HG03135 (cell line): ENCODE measurements at regions not wholly inside any gene's neighbourhood (a gene's known extent, or its start where the extent isn't known, plus 50 kb on each side); places are given as distances from the start of the nearest gene placed in this dataset.

Experiments used
- ATAC-seq: cut with Tn5 transposase; IDR thresholded peaks from one replicate; pipeline ENCODE4 v1.9.1; 2021; ENCODE audit warnings: mild to moderate bottlenecking, moderate library complexity; ENCODE audit not compliant: unreplicated experiment

- no peak for ATAC-seq
These were observed 993.0 kb upstream of the LCORL start for GRCh38 chr4:19014594-19014993.

- no peak for ATAC-seq
These were observed 989.2 kb upstream of the LCORL start for GRCh38 chr4:19010761-19011160.

- ATAC-seq, result no peak
These were observed 988.3 kb upstream of the LCORL start for GRCh38 chr4:19009881-19010280.

GRCh38 chr4:19005211-19005610 is 983.7 kb upstream of the LCORL start:
- ATAC-seq, result no peak

GRCh38 chr4:19002170-19002569 is 980.6 kb upstream of the LCORL start:
- no peak for ATAC-seq

- ATAC-seq, result no peak
These were observed 978.0 kb upstream of the LCORL start for GRCh38 chr4:18999595-18999994.

GRCh38 chr4:18981234-18981615 is 959.7 kb upstream of the LCORL start:
- no peak for ATAC-seq

GRCh38 chr4:18980516-18981233 is 959.1 kb upstream of the LCORL start:
- peak; percentile 80 for ATAC-seq

- no peak for ATAC-seq
These were observed 955.3 kb upstream of the LCORL start for GRCh38 chr4:18976884-18977283.

- ATAC-seq, result no peak
These were observed 954.6 kb upstream of the LCORL start for GRCh38 chr4:18975916-18976808.

- ATAC-seq, result no peak
These were observed 951.7 kb upstream of the LCORL start for GRCh38 chr4:18973296-18973695.

- no peak for ATAC-seq
These were observed 940.3 kb upstream of the LCORL start for GRCh38 chr4:18961879-18962278.

- ATAC-seq, result no peak
These were observed 939.7 kb upstream of the LCORL start for GRCh38 chr4:18961266-18961665.

- no peak for ATAC-seq
These were observed 936.2 kb upstream of the LCORL start for GRCh38 chr4:18957716-18958115.

- no peak for ATAC-seq
These were observed 933.0 kb upstream of the LCORL start for GRCh38 chr4:18954538-18954937.

- no peak for ATAC-seq
These were observed 932.1 kb upstream of the LCORL start for GRCh38 chr4:18953613-18954012.

GRCh38 chr4:18945464-18945863 is 923.9 kb upstream of the LCORL start:
- ATAC-seq, result no peak

GRCh38 chr4:18942874-18943273 is 921.3 kb upstream of the LCORL start:
- no peak for ATAC-seq

- no peak for ATAC-seq
These were observed 917.0 kb upstream of the LCORL start for GRCh38 chr4:18938343-18939099.

GRCh38 chr4:18937746-18938145 is 916.2 kb upstream of the LCORL start:
- ATAC-seq, result no peak

GRCh38 chr4:18937080-18937479 is 915.5 kb upstream of the LCORL start:
- ATAC-seq, result no peak
